Renal cortex interstitium (tissue), 11 donors: ENCODE measurements at regions not wholly inside any gene's neighbourhood (a gene's known extent, or its start where the extent isn't known, plus 50 kb on each side); places are given as distances from the start of the nearest gene placed in this dataset.

Experiments used
- DNase-seq, 11 donors: peaks; one replicate each; pipeline ENCODE4 v3.0.0-alpha.2; 2013; ENCODE audit warnings: low read depth in 9 of 11, low spot score in 4 of 11; ENCODE audit errors: extremely low read depth in 1 of 11

DNA sequence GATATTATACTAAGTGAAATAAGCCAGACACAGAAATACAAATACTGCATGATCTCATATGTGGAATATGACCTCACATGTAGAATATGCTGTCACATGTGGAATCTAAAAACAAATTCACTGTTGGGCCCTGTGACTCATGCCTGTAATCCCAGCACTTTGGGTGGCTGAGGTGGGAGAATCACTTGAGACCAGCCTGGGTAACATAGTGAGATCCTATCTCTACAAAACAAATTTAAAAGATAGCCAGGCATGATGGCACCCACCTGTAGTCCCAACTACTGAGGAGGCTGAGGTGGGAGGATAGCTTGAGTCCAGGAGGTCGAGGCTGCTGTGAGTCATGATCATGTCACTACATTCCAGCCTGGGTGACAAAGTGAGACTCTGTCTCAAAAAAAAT, 160.3 kb downstream of the PTEN start:
- DNase-seq: no peak

DNA sequence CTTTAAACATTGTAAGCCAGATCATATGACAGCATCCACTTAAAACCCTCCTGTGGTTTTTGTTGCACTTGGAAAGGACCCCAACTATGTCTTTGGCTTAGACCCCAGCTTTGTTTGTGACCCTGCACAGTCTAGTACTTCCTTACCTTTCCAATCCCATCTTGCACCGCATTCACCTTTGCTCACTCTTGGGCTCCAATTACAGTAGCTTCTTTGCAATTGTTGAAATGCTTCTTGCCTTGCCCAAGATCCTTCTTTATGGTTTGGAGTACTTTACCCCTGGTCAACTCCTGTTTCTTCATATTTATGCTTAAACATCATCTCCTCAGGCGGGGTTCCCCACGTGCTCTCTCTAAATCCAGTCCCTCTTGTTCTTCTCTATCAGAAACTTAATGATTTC, 162.6 kb downstream of the PTEN start:
- DNase-seq: no peak

DNA sequence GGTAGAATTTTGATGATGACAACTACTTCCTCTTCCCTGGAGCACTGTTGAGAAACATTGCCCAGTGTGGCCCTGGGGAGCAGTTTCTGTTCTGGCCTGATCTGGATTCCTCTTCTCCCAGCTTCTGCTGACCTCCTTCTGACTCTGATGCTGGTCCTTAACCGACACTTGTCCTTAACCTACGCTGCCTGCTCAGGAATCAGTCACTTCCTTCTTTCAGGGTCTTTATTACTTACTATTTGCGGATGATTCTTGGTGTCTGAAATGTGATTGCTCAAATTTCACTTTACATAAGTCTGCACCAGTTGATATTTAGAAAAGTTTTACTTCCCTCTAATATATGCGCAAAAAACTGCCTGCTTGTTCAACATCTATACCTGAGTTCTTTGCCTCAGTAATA, 164.1 kb downstream of the PTEN start:
- no peak for DNase-seq

DNA sequence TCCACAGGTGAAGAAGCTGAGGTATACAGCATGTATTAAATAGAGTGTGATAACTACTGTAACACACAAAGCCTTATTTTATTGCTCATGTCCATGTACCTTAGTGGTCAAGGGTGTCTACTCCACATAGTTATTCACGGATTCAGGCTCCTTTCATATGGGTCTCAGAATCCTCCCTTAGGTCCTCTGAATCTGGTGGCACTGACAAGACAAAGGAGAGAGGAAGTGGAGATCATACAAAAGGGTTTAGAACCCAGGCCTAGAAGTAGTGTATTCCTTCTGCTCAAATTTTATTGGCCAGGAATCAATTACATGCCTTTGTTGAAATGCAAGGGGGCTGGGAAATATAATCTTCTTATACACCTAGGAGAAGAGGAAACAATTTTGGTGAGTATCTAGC, 164.6 kb downstream of the PTEN start:
- no peak for DNase-seq

DNA sequence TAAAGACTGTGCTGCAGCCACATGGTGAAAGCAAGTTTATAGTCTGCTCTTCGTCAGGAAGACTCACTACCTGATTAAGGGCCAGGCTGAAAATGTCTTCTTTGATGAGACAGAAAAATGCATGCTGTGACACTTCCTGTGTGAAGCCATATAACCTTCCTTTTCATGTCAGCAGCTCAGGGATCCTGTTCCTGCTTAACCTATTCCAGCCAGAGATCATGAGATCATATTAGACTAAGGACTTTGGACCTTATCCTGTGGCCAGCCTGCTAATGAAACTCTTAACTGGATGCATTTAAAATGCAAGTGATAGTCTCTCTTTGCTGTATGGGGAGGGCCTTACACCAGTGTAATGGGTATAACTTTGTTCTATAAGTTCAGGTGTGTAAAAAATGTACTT, 165.2 kb downstream of the PTEN start:
- no peak for DNase-seq

GRCh38 chr10:88032566-88032965, 169.1 kb downstream of the PTEN start:
- no peak for DNase-seq

DNA sequence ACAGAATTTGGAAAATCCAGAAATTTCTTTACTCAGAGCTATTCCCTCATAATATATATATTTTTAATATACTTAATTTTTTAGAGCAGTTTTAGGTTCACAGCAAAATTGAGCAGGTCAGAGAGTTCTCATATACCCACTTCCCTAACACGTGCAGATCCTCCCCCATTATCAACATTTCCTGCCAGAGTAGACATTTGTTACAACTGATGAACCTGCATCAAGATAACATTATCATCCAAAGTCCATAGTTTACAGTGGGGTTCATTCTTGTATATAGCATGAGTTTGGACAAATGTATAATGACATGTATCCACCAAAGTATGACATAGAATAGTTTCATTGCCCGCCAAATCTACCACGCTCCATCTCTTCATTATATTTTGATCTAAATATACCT, 170.0 kb downstream of the PTEN start:
- DNase-seq: no peak

DNA sequence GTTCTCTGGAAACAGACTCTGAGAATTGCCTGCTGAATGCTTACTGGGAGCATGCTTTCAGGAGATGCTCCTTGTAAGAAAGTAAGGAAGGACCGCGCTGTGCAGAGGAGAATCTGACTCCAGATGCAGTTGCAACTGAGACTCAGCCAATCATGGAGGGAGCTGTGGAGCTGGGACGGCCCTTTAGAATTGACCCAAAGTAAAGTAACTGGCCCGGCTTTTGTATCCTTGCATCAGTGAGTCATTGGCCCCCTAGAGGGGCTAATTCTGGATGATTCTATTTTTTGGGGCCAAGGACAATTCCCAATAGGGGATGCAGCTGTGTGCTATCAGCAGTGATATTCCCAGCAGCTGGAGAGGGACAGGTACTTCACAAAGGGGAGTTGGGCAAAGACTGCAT, 170.4 kb downstream of the PTEN start:
- DNase-seq: no peak

- no peak for DNase-seq
Measured at GRCh38 chr10:88036126-88036525, 172.7 kb downstream of the PTEN start.

- DNase-seq: no peak
Measured at GRCh38 chr10:88037623-88038022, 174.2 kb downstream of the PTEN start.

DNA sequence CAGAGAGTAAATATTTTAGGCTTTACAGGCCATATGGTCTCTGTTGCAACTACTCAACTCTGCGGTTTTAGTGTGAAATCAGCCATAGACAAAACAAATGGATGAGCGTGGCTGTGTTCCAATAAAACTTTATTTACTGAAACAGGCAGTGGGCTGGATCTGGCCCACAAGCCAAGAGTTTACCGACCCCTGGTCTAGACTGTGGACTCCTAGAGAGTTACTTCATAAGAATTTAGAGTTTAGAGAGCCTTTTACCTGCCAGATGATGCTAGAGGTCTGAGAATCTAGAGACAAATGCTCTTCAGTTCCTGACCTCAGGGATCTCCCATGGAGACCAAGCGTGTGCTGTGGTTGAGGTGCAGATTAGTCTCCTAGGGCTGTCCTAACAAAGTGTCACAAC, 174.8 kb downstream of the PTEN start:
- no peak for DNase-seq

GRCh38 chr10:88039496-88040200, 176.2 kb downstream of the PTEN start:
- no peak for DNase-seq

DNA sequence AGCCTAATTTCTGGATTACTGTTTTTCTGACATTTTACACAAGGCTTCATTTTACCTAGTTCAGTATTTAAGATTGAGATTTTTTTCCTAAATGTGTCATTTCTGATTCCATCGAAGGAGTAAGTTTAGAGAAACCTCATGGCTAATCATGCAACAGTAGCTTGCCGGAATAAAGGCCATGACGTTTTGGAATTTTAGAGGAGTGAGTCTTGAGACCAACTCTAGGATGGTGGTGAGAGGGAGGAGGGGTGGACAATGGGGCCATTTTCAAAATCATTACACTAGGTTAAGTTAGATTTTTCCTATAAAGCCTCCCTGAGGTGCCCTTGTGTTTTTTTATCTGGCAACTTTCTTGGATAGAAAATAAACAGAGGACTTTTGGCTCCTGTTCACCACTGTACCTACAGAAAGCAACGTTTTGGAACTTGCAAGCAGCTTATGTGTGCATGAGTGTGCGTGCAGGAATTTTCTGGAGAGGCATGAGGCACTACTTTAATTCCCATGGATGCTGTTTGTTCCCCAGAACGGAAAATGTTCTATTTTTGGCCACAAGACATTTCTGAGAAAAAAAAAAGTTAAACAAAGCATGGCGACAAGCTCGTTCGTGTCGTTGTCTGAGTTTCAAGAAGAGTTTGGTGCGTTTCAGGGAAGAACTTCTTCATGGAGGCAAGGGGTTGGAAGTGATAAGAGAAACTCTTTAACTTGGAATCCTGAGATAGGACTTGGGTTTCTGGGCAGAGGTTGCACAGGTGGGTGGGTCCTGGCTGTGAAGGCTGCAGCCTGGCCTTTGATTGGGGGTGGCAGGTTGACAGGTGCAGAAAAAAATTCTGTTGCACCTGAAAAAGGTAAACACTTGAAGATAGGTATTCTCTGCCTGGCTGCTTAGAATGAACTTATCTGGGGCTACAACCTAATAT, 178.1 kb downstream of the PTEN start:
- DNase-seq: no peak

- peak in 2 of 11 donors; percentile 4 to 13 for DNase-seq
Measured at GRCh38 chr10:88042160-88043100, 179.0 kb downstream of the PTEN start.

- no peak for DNase-seq
Measured at GRCh38 chr10:88045096-88045495, 181.7 kb downstream of the PTEN start.

DNA sequence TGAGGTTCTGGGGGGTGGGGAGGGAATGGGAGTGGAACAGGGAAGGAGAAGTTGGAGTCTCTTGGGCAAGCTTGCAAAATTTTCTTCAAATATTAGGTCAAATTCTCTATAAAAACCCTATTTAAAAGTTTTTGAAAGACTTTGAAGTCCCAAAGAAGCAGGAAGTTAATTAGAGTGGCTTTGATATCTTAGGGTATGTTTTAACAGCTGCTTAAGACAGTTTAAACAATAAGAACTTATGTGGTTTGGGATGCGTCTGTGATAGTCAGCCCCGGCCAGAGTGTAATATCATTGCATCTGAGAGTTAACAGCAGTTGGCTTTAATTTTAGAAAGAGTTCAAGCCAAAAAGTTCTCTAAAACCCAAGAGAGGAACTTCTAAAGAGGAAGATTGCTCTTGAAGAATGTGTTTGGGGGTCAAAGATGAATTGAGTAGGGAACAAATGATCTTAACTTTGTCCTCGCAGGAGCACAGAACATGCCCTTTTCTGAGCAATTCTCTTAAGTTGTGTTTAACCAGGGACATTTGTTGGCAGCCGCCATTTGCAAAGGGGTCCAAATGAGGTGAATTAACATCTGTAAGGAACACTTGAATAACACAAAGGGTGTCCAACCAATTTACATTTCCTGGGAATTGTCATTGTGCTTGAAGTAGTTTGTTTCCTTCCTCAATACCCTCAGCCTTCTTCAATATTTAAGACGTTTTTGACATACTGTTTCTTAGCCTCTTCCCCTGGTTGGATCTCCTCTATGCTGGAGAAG, 182.4 kb downstream of the PTEN start:
- peak in 2 of 11 donors; percentile 5 to 39 for DNase-seq

GRCh38 chr10:88047579-88047978, 184.2 kb downstream of the PTEN start:
- no peak for DNase-seq

GRCh38 chr10:88048312-88048711, 184.9 kb downstream of the PTEN start:
- DNase-seq: no peak

GRCh38 chr10:88049204-88049603, 185.8 kb downstream of the PTEN start:
- no peak for DNase-seq
